ENCODE measurements at regions not wholly inside any gene's neighbourhood (a gene's known extent, or its start where the extent isn't known, plus 50 kb on each side); places are given as distances from the start of the nearest gene placed in this dataset.

DNA sequence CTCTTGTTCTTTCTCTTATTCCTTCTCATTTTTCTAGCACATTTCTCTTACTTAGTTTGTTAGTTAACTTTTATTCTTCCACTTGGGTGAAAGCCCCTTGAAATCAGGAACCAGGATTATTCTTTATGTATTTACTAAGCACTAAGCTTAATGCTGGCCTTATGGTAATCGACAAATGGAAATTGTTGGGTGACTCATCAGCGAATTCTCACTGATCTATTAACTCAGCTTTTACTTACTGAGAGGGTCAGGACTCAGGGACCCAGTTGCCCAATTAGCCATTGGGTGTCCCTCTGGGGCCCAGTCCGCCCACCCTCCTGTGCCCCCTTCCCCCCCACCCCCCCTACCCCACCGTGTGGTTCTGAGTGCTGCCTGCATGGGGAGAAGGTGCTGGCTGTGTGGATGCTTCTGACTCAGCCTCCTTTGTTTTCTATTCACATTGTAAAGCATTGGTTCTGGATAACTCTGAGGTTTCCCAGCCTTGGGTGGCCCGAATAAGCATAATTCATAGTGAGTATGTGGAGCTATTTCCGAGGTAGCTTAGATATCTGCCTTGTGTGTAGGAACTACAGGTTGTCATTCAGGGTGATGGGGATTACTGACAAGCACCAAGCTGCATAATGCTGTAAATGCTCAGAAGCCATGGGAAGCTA is 240.9 kb downstream of the FGF9 start:
- TF ChIP-seq JUNB (IDR thresholded peaks at IDR 0.05; ENCODE audit: unreplicated experiment), result no peak
- TF ChIP-seq, protein P1, sequence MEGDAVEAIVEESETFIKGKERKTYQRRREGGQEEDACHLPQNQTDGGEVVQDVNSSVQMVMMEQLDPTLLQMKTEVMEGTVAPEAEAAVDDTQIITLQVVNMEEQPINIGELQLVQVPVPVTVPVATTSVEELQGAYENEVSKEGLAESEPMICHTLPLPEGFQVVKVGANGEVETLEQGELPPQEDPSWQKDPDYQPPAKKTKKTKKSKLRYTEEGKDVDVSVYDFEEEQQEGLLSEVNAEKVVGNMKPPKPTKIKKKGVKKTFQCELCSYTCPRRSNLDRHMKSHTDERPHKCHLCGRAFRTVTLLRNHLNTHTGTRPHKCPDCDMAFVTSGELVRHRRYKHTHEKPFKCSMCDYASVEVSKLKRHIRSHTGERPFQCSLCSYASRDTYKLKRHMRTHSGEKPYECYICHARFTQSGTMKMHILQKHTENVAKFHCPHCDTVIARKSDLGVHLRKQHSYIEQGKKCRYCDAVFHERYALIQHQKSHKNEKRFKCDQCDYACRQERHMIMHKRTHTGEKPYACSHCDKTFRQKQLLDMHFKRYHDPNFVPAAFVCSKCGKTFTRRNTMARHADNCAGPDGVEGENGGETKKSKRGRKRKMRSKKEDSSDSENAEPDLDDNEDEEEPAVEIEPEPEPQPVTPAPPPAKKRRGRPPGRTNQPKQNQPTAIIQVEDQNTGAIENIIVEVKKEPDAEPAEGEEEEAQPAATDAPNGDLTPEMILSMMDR (conservative IDR thresholded peaks at IDR 0.05; ENCODE audit: low read depth in 2 of 2), result no peak
- no peak for TF ChIP-seq EZH2 (IDR thresholded peaks at IDR 0.05; ENCODE audit: low read depth, unreplicated experiment)

Measured in GM23338 (cell line).